AG10803 (cell line): ENCODE measurements at regions not wholly inside any gene's neighbourhood (a gene's known extent, or its start where the extent isn't known, plus 50 kb on each side); places are given as distances from the start of the nearest gene placed in this dataset.
A peak's percentile ranks its signal among the peaks of the same experiment; 100 is the strongest.

Source experiments
- DNase-seq: peaks from one replicate; pipeline ENCODE4 v3.0.0; 2010; ENCODE audit warnings: low read depth
- H3K4me3 ChIP-seq: 2 replicates; pipeline ENCODE4 v1.5.1; 2011; ENCODE audit warnings: mild to moderate bottlenecking, low read length, control low read depth
- CTCF ChIP-seq: conservative IDR thresholded peaks from 2 replicates; pipeline ENCODE4 v1.5.1; 2011; ENCODE audit warnings: mild to moderate bottlenecking, low read length, control low read depth, inconsistent platforms

DNA sequence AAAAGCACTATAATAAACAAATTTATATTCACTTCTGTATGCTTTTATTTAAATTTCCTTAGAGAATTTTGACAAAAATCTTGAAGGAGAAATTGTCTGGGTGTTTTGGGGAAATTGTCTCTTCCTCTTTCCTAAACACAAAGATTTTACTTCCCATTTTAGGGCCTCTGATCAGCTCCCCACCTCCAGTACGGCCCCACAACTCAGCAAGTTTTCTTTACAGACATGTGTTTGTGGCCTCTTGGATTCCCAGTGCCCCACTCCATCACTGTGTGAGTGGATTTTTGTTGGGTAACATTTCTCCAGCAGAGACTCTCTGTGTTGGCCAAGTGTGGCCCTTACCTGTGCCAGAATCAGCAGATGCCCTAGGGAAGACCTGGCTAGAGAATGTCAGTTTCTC lies 182.8 kb upstream of the CDC14C start:
- H3K4me3 ChIP-seq = no peak overlapping the region
- no peak for DNase-seq
- TF ChIP-seq CTCF = no peak

- no peak for DNase-seq
- no peak overlapping the region for H3K4me3 ChIP-seq
Measured at GRCh38 chr7:48742079-48742798, 182.1 kb upstream of the CDC14C start.

GRCh38 chr7:48748081-48748833 lies 176.1 kb upstream of the CDC14C start:
- no peak for DNase-seq
- TF ChIP-seq CTCF = no peak
- H3K4me3 ChIP-seq = no peak overlapping the region

More at GRCh38 chr7:48742079-48742798, 182.1 kb upstream of the CDC14C start:
- TF ChIP-seq CTCF = no peak

DNA sequence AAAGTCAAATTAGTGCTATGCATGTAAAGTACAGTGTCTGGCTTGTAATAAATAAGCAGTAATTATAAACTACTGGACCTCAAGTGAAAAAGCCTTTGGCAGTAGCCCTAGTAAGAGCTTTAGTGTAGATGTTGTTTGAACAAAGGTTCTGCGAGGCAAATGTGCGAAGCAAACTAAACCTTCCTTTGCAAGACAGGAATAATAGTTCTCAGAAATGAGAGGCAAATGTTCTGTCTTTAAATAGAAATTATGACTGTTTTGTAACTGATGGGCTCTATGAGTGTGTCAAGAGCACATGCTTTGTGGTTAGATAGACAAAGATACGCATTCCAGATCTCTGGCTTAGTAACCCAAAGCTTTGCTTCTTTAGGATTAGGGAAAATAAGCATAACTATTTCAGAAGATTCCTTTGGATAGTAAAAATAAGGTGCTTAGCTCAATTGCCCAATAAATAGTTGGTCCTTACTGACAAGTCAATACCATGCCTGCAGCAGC lies 169.2 kb upstream of the CDC14C start:
- no peak for TF ChIP-seq CTCF
- H3K4me3 ChIP-seq = no peak overlapping the region
- DNase-seq = no peak

DNA sequence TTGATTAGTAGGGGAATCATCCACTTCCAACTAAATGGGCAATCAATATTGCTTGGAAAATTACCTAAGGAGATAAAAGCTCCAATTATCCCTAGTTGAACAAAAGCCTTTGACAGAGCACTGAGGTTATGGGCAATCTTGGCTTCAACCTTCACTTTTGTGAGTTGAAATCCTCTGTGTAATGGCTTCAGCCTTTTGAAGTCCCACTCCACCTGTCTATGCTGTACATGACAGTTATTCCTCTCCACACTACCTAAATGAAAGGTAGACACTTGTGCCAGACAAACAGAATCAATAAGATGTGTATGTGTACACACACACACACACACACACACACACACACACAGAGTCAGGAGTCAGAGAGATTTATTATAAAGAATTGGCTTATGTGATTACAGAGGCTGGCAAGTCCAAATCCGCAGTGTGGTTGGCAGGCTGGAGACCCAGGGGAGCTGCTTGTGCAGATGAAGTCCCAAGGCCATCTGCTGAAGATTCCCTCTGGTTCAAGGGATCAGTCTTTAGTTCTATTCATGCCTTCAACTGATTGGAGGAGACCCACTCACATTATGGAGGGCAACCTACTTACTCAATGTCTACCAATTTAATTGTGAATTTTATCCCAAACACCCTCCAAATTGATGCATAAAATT lies 164.8 kb upstream of the CDC14C start:
- no peak overlapping the region for H3K4me3 ChIP-seq
- TF ChIP-seq CTCF = no peak
- no peak for DNase-seq

DNA sequence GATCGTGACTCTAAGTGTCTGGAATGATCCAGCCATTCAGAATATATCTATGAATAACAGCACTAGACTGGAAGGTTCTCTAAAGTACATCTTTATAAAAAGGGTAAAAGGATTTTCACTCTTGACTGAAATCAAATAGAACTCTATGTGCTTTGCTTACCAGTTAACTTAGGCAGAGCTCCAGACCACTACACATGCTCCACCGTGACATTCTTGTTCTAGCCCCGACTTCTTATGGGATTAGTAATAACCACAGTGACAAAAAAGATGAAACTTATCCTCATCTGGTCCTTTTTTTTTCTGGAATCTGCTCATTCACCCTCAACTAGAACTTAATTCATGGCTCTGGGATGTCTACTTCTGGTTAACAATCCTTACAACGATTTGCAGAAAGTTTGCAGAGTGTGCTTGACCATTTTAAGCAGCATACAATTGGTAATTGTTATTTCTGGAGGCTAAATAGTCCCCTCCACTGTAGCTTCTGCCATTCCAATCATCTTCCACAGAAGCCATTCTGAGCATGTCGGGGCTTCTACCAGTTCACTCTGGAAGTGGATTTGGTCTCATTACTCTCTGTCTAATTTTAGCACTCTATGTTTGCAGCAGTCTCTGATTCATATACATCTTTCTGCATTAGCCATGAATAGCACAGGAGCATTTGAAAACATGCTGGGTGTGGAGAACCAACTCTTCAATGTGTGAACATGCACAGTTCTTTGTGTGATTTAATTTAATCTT lies 163.7 kb upstream of the CDC14C start:
- peak; percentile 43 for DNase-seq
- no peak overlapping the region for H3K4me3 ChIP-seq
- no peak for TF ChIP-seq CTCF
